ENCODE measurements at regions not wholly inside any gene's neighbourhood (a gene's known extent, or its start where the extent isn't known, plus 50 kb on each side); places are given as distances from the start of the nearest gene placed in this dataset.

- H3K4me3 ChIP-seq (ENCODE audit: low read depth, poor library complexity, severe bottlenecking): no peak overlapping the region
- intact Hi-C loops (cut with DNase I; ENCODE audit: low total_unique reads): loop anchor here (5.0 kb wide), 1 partner anchor 46 kb away; no protein-coding TSS in a partner anchor
- no peak for DNase-seq (ENCODE audit: low spot score in 2 of 2)
- TF ChIP-seq CTCF (IDR thresholded peaks at IDR 0.05) (no peak), POLR2A (IDR thresholded peaks at IDR 0.05) (no peak)
- WGBS, 2 donors: 50 to 51% methylated on average over 6 of the region's 6 CpGs
These were observed 246.1 kb downstream of the KCNRG start for GRCh38 chr13:50261130-50261901.

GRCh38 chr13:50267066-50267465 lies 251.8 kb downstream of the KCNRG start:
- intact Hi-C loops (cut with DNase I; ENCODE audit: low total_unique reads): no loop called here

GRCh38 chr13:50267917-50268316 lies 252.7 kb downstream of the KCNRG start:
- no peak overlapping the region for H3K4me3 ChIP-seq (ENCODE audit: low read depth, poor library complexity, severe bottlenecking)
- 82 to 89% methylated on average over 1 of the region's 1 CpG for WGBS, 2 donors
- intact Hi-C loops (cut with DNase I; ENCODE audit: low total_unique reads): no loop called here
- TF ChIP-seq POLR2A (IDR thresholded peaks at IDR 0.05) (no peak), CTCF (IDR thresholded peaks at IDR 0.05) (no peak)
- no peak for DNase-seq (ENCODE audit: low spot score in 2 of 2)

More at GRCh38 chr13:50267066-50267465, 251.8 kb downstream of the KCNRG start:
- no peak overlapping the region for H3K4me3 ChIP-seq (ENCODE audit: low read depth, poor library complexity, severe bottlenecking)
- TF ChIP-seq POLR2A (IDR thresholded peaks at IDR 0.05) (no peak), CTCF (IDR thresholded peaks at IDR 0.05) (no peak)
- WGBS, 2 donors: 70 to 85% methylated on average over 5 of the region's 5 CpGs
- DNase-seq (ENCODE audit: low spot score in 2 of 2): no peak

- no peak for DNase-seq (ENCODE audit: low spot score in 2 of 2)
These were observed 253.3 kb downstream of the KCNRG start for GRCh38 chr13:50268500-50268899.

GRCh38 chr13:50274181-50274580 lies 258.9 kb downstream of the KCNRG start:
- intact Hi-C loops (cut with DNase I; ENCODE audit: low total_unique reads): no loop called here
- WGBS, 2 donors: 94 to 98% methylated on average over 1 of the region's 1 CpG
- TF ChIP-seq CTCF (IDR thresholded peaks at IDR 0.05): no peak
- no peak for TF ChIP-seq POLR2A (IDR thresholded peaks at IDR 0.05)
- no peak overlapping the region for H3K4me3 ChIP-seq (ENCODE audit: low read depth, poor library complexity, severe bottlenecking)
- no peak for DNase-seq (ENCODE audit: low spot score in 2 of 2)

More at GRCh38 chr13:50268500-50268899, 253.3 kb downstream of the KCNRG start:
- intact Hi-C loops (cut with DNase I; ENCODE audit: low total_unique reads): no loop called here
- TF ChIP-seq POLR2A (IDR thresholded peaks at IDR 0.05) (no peak), CTCF (IDR thresholded peaks at IDR 0.05) (no peak)
- WGBS, 2 donors: 37 to 41% methylated on average over 2 of the region's 2 CpGs
- no peak overlapping the region for H3K4me3 ChIP-seq (ENCODE audit: low read depth, poor library complexity, severe bottlenecking)

Data from lower leg skin (tissue), 4 donors.